ENCODE measurements at regions not wholly inside any gene's neighbourhood (a gene's known extent, or its start where the extent isn't known, plus 50 kb on each side); places are given as distances from the start of the nearest gene placed in this dataset.

- H3K4me3 Mint-ChIP-seq: no peak overlapping the region
These were observed 160.4 kb downstream of the NRN1 start for GRCh38 chr6:5846335-5846734.

GRCh38 chr6:5843078-5843477 lies 163.6 kb downstream of the NRN1 start:
- no peaks in the 10 kb centered on the region for H3K27me3 ChIP-seq (ENCODE audit: control insufficient read depth, insufficient read depth, low read length)
- no peak overlapping the region for H3K27ac ChIP-seq (ENCODE audit: low read length)
- TF ChIP-seq, protein P1, sequence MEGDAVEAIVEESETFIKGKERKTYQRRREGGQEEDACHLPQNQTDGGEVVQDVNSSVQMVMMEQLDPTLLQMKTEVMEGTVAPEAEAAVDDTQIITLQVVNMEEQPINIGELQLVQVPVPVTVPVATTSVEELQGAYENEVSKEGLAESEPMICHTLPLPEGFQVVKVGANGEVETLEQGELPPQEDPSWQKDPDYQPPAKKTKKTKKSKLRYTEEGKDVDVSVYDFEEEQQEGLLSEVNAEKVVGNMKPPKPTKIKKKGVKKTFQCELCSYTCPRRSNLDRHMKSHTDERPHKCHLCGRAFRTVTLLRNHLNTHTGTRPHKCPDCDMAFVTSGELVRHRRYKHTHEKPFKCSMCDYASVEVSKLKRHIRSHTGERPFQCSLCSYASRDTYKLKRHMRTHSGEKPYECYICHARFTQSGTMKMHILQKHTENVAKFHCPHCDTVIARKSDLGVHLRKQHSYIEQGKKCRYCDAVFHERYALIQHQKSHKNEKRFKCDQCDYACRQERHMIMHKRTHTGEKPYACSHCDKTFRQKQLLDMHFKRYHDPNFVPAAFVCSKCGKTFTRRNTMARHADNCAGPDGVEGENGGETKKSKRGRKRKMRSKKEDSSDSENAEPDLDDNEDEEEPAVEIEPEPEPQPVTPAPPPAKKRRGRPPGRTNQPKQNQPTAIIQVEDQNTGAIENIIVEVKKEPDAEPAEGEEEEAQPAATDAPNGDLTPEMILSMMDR (IDR thresholded peaks at IDR 0.05): no peak
- Mint-ChIP-seq H3K4me3 (no peak overlapping the region), H3K27ac (no peak overlapping the region), H3K27me3 (ENCODE audit: low read depth in 2 of 2) (peaks cover 0 to 4% of the 10 kb centered on the region in 2 donors), H3K9me3 (no peaks in the 10 kb centered on the region), H3K4me1 (peaks cover 4 to 10% of the 10 kb centered on the region in 2 donors), H3K36me3 (no peaks in the 10 kb centered on the region)
- H3K4me1 ChIP-seq (ENCODE audit: control insufficient read depth, insufficient read depth, low read length): no peaks in the 10 kb centered on the region
- H3K9me3 ChIP-seq (ENCODE audit: control insufficient read depth, insufficient read depth, low read length): no peaks in the 10 kb centered on the region
- DNase-seq (no peak), ATAC-seq (no peak)
- intact Hi-C loops (cut with micrococcal nuclease): no loop called here
- H3K36me3 ChIP-seq (ENCODE audit: control insufficient read depth, insufficient read depth, low read length): no peaks in the 10 kb centered on the region
- 93% methylated on average over 5 of the region's 5 CpGs for WGBS (ENCODE audit: insufficient coverage)
- H3K4me3 ChIP-seq (ENCODE audit: low read length): no peak overlapping the region

More at GRCh38 chr6:5846335-5846734, 160.4 kb downstream of the NRN1 start:
- Mint-ChIP-seq H3K27me3 (ENCODE audit: low read depth in 2 of 2) (peaks cover 0 to 8% of the 10 kb centered on the region in 2 donors), H3K4me1 (peaks cover 0 to 4% of the 10 kb centered on the region in 2 donors), H3K36me3 (no peaks in the 10 kb centered on the region), H3K9me3 (no peaks in the 10 kb centered on the region), H3K27ac (no peak overlapping the region)
- DNase-seq: no peak
- 94% methylated on average over 7 of the region's 7 CpGs for WGBS (ENCODE audit: insufficient coverage)
- no peaks in the 10 kb centered on the region for H3K9me3 ChIP-seq (ENCODE audit: control insufficient read depth, insufficient read depth, low read length)
- TF ChIP-seq, protein P1 (IDR thresholded peaks at IDR 0.05): no peak
- no peak for ATAC-seq
- H3K27me3 ChIP-seq (ENCODE audit: control insufficient read depth, insufficient read depth, low read length): peaks cover 6% of the 10 kb centered on the region
- H3K4me3 ChIP-seq (ENCODE audit: low read length): no peak overlapping the region
- H3K4me1 ChIP-seq (ENCODE audit: control insufficient read depth, insufficient read depth, low read length): peaks cover 9% of the 10 kb centered on the region
- no peaks in the 10 kb centered on the region for H3K36me3 ChIP-seq (ENCODE audit: control insufficient read depth, insufficient read depth, low read length)
- H3K27ac ChIP-seq (ENCODE audit: low read length): no peak overlapping the region
- intact Hi-C loops (cut with micrococcal nuclease): no loop called here

- Histone ChIP-seq H3K27ac (ENCODE audit: low read length) (no peak overlapping the region), H3K4me3 (ENCODE audit: low read length) (no peak overlapping the region), H3K36me3 (ENCODE audit: control insufficient read depth, insufficient read depth, low read length) (no peaks in the 10 kb centered on the region), H3K9me3 (ENCODE audit: control insufficient read depth, insufficient read depth, low read length) (no peaks in the 10 kb centered on the region), H3K4me1 (ENCODE audit: control insufficient read depth, insufficient read depth, low read length) (no peaks in the 10 kb centered on the region), H3K27me3 (ENCODE audit: control insufficient read depth, insufficient read depth, low read length) (no peaks in the 10 kb centered on the region)
- WGBS (ENCODE audit: insufficient coverage): 90% methylated on average over 8 of the region's 8 CpGs
- no peak for ATAC-seq
- TF ChIP-seq, protein P1 (IDR thresholded peaks at IDR 0.05): no peak
- Mint-ChIP-seq H3K36me3 (no peaks in the 10 kb centered on the region), H3K4me1 (peaks cover 0 to 10% of the 10 kb centered on the region in 2 donors), H3K9me3 (no peaks in the 10 kb centered on the region), H3K4me3 (no peak overlapping the region), H3K27ac (no peak overlapping the region), H3K27me3 (ENCODE audit: low read depth in 2 of 2) (peaks cover 0 to 4% of the 10 kb centered on the region in 2 donors)
- DNase-seq: no peak
- intact Hi-C loops (cut with micrococcal nuclease): no loop called here
These were observed 165.9 kb downstream of the NRN1 start for GRCh38 chr6:5840734-5841390.
